SH-SY5Y (cell line): ENCODE measurements at regions not wholly inside any gene's neighbourhood (a gene's known extent, or its start where the extent isn't known, plus 50 kb on each side); places are given as distances from the start of the nearest gene placed in this dataset.

Source experiments
- GATA2 ChIP-seq: IDR thresholded peaks from 2 replicates; pipeline ENCODE4 v1.6.1; 2011; ENCODE audit warnings: mild to moderate bottlenecking, low read depth, low read length
- GATA3 ChIP-seq: IDR thresholded peaks from 2 replicates; pipeline ENCODE4 v1.6.1; 2011; ENCODE audit warnings: low read depth, mild to moderate bottlenecking, low read length, moderate library complexity

GRCh38 chr16:80915079-80915450 lies 91.6 kb downstream of the CMC2 start:
- TF ChIP-seq GATA3 (no peak), GATA2 (no peak)

DNA sequence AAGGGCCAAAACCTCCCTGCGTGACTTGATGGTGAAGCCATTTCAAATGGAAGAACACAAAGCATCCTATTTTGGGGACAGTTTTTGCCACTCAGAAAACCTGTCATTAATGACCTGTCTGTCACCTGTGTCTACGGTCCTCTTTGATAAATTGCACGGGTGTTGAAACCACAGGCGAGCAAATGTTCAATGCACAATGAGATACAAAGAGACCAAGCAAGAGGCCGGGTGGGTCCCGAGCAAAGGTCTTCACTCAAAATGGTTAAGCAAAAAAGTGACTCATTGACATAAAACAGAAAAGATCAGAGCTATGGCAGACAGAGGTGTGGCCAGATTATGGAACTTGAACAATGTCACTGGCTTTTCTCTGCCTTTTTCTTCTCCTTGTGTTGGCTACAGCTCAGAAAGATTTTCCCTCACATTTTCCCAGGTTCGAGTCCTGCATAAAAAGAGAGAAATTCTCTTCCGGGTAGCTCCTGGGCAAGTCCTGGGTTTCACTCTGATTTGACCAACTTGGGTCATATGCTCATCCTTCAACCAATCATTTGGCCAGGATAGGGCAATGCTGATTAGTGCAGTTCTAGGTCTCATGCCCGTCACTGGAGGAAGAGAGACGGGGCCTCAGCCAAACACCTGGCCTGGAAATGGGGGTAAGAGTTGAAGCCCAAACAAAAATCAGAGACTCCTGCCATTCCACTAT lies 92.2 kb downstream of the CMC2 start:
- TF ChIP-seq GATA2 (no peak), GATA3 (no peak)

DNA sequence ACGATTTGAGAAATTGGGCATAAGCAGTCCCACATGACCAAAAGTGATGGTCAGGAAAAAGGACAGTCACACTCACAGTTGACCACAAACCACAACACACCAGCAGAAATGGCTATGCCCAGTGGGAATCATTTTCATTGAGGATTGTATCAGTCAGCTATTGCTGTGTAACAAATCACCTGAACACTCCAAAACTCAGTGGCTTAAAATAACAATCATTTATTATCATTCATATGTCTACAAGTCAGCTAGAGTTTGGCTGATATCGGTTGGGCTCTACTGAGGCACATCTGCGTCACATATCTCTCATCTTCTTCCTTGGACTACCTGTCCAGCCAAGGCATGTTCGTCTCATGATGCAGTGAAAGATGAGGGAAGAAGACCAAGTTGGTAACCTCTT lies 93.3 kb downstream of the CMC2 start:
- no peak for TF ChIP-seq GATA2
- TF ChIP-seq GATA3, result no peak

DNA sequence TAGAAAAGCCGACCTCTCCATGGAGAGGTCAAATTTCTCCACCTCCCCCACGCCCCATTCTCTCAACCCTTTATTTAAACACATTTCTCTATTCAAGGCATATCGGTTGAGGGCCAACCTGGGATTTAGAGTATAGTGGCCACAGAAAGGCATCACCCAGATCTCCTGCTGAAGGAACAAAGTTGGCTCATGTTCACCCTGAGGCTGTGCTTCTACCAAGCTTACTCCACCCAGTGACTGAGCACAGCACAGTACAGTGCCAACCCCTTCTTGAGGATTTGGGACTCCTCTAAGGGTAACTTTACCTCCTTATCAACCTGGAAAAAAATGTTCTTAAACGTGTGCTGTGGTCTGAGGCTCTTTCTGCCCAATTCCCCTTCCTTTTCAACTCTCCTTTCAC lies 94.0 kb downstream of the CMC2 start:
- TF ChIP-seq GATA2, result no peak
- TF ChIP-seq GATA3, result no peak

GRCh38 chr16:80910434-80910833 lies 96.3 kb downstream of the CMC2 start:
- TF ChIP-seq GATA2, result no peak
- no peak for TF ChIP-seq GATA3

DNA sequence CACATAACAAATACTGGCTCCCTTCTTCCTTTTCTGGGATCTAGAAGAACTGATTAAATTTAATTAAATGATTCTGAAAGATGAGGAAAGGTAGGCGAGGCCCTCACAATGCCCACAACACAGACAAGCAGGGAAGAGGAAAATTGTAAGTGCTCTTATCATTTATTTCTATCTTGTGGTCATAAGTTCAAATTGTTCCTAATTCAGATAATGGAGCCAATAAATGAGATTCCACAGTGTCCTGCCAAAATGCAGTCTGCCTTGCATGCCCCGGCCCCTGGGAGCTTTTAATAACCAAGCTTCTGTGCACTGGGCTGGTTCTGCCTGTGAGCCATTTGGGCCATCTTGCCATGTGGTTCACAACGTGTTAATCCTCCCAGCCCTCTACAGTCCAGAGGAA lies 97.0 kb downstream of the CMC2 start:
- TF ChIP-seq GATA3, result no peak
- TF ChIP-seq GATA2, result peak; percentile 62

DNA sequence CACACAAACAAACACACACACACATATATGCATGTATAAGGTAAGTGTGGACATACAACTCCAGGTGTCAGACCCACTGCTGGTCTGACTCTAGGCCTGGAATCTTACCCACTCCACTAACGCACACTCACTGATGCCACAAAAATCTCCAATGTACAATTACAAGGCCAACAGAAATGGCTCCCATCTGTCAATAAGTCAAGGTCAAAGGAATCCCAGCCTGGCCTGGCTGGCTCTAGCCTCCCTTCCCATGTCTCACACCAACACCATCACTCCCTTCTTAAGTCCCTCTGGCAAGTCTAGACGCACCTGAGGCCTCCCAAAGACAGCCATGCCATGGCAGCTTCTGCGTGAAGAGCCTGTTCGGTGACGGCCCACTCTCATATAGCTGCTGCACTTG lies 99.2 kb upstream of the CDYL2 start:
- TF ChIP-seq GATA2 (no peak), GATA3 (no peak)

DNA sequence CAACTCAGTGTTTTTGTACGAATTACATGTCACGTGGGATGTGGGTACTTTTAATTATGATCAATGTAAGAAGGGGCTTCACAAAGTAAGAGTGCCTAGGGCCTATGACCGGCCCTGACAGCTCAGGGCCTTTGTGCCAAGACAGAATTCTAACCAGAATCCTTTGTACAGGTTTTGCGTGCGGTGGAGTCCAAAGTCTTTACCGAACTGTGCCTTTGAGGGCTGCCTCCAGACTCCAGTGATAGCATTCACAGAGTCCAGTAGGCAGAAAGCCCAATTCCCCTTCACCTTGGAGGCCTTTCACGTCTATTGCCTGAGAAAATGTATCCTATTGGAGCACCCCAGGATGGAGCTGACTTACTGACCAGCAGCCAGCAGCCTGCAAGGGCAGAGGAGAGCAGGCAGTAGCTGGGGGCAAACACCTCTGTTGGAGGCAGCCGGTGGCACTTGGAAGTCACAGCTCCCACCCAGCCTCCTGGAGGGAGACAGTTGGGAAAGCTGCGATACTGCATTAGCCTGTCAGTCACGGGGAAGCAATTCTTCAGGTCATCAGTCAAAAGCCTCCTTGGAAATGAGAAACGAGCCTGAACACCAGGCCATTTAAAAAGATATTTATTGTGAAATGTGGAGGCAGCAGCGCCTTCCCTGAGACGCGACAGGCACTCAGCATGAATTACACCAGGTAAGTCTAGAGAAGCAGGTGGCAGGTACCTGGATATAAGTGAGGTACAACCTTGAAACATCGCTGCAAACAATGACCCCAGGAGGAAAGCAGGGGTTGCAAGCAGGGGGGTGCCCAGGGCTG lies 98.1 kb upstream of the CDYL2 start:
- TF ChIP-seq GATA3, result no peak

- TF ChIP-seq GATA2, result no peak
- TF ChIP-seq GATA3, result no peak
Observed at GRCh38 chr16:80900593-80900954, 96.2 kb upstream of the CDYL2 start.

DNA sequence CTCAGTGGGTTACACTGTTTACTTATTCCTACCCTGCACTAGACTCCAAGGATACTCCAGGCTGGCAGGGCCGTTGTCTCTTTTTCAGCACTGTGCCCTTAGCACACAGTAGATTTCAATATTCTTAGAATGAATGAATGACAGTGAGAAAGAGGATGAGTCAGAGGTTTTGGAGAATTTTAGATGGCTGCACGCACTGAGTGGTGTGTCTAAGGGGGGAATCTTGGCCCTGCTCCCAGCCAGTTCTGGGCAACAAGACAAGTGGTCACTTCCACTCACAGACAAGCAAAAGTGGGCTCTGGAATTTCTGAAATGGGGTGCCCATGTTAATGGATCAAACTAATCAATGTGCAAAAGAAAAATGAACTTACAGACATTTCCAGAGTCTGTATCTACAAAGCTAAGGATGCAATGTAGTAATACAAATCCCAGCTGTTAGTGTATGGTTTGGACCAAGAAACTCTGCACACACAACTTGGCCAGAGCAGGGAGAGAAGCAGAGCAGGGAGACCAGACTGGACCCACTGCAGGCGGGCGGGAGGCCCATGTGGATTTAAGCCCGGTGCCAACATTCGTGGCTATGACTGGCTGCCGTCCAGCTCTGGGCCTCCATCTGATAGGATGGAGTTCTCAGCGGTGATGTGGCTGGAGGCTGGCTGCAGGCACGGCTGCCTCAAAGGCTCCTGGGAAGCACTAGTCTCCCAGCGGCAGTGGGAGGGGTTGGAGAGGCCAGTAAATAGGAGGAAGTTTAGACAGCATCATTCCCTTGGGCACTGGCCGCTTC lies 95.6 kb upstream of the CDYL2 start:
- TF ChIP-seq GATA3, result no peak
- no peak for TF ChIP-seq GATA2

GRCh38 chr16:80896776-80897175 lies 92.4 kb upstream of the CDYL2 start:
- TF ChIP-seq GATA3 (no peak), GATA2 (no peak)

- no peak for TF ChIP-seq GATA2
Observed at GRCh38 chr16:80894091-80894490, 89.7 kb upstream of the CDYL2 start.

- TF ChIP-seq GATA3 (no peak), GATA2 (no peak)
Observed at GRCh38 chr16:80893686-80894085, 89.3 kb upstream of the CDYL2 start.

DNA sequence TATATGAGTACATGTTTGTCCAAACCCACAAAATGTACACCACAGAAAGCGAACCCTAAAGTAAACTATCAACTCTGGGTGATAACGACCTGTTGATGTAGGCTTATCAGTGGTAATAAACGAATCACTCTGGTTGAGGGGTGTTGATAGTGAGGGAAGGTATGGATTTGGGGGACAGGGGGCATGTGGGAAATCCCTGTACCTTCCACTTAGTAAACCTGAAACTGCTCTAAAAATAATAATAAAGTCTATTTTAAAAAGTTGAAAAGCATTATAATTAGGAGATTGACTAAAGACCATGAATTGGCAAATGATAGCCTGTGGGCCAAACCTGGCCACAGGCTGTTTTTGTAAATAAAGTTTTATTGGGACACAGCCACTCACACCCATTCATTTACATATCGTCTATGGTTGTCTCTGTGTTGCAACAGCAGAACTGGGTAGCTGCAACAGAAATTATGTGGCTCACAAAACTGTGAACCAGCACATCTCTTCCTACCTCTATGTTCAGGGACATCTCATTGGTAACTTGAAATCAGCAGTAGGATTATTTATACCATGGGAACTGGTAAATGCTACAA lies 85.5 kb upstream of the CDYL2 start:
- TF ChIP-seq GATA3 (no peak), GATA2 (no peak)
